A673 (cell line): ENCODE measurements at regions not wholly inside any gene's neighbourhood (a gene's known extent, or its start where the extent isn't known, plus 50 kb on each side); places are given as distances from the start of the nearest gene placed in this dataset.

Source experiments
- EZH2 ChIP-seq: fragments of 200-600 bp; sonication (generic); IDR thresholded peaks from 2 replicates; pipeline ENCODE4 v1.6.1; 2017; ENCODE audit warnings: borderline replicate concordance, low read depth, mild to moderate bottlenecking, mixed read lengths, antibody characterized with exemption, low read length; ENCODE audit not compliant: poor library complexity, severe bottlenecking
- TF ChIP-seq, protein P1 (sequence below): fragments of 300-800, 200-600 bp; sonication (generic); conservative IDR thresholded peaks from 2 replicates; pipeline ENCODE4 v1.5.1; 2017; ENCODE audit warnings: low read depth, mild to moderate bottlenecking, antibody characterized with exemption, low read length, moderate library complexity, mixed read lengths

- TF ChIP-seq, protein P1, sequence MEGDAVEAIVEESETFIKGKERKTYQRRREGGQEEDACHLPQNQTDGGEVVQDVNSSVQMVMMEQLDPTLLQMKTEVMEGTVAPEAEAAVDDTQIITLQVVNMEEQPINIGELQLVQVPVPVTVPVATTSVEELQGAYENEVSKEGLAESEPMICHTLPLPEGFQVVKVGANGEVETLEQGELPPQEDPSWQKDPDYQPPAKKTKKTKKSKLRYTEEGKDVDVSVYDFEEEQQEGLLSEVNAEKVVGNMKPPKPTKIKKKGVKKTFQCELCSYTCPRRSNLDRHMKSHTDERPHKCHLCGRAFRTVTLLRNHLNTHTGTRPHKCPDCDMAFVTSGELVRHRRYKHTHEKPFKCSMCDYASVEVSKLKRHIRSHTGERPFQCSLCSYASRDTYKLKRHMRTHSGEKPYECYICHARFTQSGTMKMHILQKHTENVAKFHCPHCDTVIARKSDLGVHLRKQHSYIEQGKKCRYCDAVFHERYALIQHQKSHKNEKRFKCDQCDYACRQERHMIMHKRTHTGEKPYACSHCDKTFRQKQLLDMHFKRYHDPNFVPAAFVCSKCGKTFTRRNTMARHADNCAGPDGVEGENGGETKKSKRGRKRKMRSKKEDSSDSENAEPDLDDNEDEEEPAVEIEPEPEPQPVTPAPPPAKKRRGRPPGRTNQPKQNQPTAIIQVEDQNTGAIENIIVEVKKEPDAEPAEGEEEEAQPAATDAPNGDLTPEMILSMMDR = no peak
- no peak for TF ChIP-seq EZH2
Measured at GRCh38 chr4:135244056-135244455, 1042.5 kb upstream of the PABPC4L start.
